HG03442 (cell line): ENCODE measurements at regions not wholly inside any gene's neighbourhood (a gene's known extent, or its start where the extent isn't known, plus 50 kb on each side); places are given as distances from the start of the nearest gene placed in this dataset.
A peak's percentile ranks its signal among the peaks of the same experiment; 100 is the strongest.
"Not testable (repeated sequence)": the region's sequence is repeated elsewhere in the genome, so short reads cannot be mapped to it uniquely, and the experiment has no call there.

Experiments used
- ATAC-seq: cut with Tn5 transposase; IDR thresholded peaks from one replicate; pipeline ENCODE4 v1.9.1; 2021; ENCODE audit warnings: mild to moderate bottlenecking, moderate library complexity; ENCODE audit not compliant: unreplicated experiment

GRCh38 chrX:5708251-5708650, 520.4 kb downstream of the NLGN4X start:
- ATAC-seq = no peak

- ATAC-seq = no peak
These were observed 525.8 kb downstream of the NLGN4X start for GRCh38 chrX:5702890-5703289.

- ATAC-seq = no peak
These were observed 532.7 kb downstream of the NLGN4X start for GRCh38 chrX:5695971-5696370.

DNA sequence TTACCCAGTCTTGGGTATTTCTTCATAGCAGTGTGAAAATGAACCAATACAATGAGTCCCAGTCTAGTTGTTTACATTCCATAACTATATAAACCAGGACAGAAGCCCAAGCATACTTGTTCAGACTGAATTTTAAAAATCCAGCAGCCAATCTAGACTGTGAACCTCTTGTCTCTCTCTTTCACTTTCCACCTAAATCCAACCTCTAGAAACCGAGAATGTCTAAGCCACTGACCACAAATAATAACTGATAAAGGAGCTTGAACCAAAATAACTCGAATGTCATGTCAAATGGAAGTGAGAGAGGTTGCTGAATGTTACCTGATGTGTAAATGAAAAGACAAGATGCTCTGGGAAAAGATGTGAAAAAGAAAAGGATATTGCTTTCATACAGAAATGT, 544.7 kb downstream of the NLGN4X start:
- no peak for ATAC-seq

DNA sequence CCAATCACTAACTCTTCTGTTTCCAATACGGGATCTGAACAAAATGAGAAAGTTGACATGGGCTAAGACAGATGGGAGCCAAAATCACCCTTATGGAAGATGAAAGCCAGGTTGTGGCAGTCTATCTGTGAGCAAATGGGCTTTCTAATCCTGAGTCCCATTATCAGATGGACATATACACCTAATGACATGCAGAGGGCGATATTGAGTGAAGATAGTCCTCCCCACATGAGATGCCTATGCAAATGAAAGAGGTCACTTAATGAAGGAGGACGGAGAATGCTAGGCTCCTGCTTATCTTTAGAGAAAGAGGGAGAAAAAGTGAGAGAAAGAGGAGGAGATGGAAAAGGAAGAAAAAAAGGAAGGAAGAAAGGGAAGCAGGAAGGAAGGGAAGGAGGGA, 547.5 kb downstream of the NLGN4X start:
- ATAC-seq = no peak

DNA sequence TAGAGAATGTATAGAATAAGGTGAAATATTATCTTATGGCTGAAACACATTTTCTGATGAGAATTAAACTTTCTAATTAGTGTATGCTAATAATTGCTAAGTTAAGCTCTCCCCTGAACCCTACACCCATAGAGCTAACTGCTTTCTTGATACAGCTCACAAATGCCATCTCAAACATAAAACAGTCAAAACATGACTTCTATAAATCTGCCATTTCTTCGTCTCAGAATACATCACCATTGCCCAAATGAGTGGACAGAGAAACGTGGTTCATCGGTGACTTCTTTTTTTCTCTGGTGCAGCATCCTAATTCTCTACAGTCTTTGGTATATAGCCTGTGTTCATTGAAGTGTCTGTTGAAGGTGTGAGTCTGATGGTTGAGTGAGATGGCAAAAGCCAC, 554.6 kb downstream of the NLGN4X start:
- no peak for ATAC-seq

DNA sequence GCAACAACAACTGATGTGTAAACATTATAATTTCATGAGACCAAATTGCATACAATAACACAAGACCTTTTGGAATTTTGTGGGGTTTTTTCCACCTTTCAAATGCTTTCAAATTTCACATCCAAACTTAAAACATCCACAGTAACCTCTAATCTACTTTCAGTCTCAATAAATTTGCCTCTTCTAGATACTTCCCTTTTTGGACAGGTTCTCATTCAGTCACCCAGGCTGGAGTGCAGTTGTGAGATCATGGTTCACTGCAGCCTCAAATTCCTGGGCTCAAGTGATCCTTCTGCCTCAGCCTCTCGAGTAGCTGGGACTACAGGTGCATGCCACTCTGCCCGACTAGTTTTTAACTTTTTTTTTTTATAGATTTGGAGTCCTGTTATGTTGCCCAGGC, 556.6 kb downstream of the NLGN4X start:
- no peak for ATAC-seq

- ATAC-seq = not testable (repeated sequence)
These were observed 562.0 kb downstream of the NLGN4X start for GRCh38 chrX:5666689-5667088.

- ATAC-seq = no peak
These were observed 572.1 kb downstream of the NLGN4X start for GRCh38 chrX:5656544-5656943.

DNA sequence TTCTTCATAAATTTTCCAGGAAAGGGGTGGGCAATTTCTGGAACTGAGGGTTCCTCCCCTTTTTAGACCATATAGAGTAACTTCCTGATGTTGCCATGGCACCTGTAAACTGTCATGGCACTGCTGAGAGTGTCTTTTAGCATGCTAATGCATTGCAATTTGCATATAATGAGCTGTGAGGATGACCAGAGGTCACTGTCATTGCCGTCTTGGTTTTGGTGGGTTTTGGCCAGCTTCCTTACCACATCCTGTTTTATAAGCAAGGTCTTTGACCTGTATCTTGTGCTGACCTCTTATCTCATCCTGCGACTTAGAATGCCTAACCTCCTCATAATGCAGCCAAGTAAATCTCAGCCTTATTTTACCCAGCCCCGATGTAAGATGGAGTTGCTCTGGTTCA, 577.8 kb downstream of the NLGN4X start:
- no peak for ATAC-seq

DNA sequence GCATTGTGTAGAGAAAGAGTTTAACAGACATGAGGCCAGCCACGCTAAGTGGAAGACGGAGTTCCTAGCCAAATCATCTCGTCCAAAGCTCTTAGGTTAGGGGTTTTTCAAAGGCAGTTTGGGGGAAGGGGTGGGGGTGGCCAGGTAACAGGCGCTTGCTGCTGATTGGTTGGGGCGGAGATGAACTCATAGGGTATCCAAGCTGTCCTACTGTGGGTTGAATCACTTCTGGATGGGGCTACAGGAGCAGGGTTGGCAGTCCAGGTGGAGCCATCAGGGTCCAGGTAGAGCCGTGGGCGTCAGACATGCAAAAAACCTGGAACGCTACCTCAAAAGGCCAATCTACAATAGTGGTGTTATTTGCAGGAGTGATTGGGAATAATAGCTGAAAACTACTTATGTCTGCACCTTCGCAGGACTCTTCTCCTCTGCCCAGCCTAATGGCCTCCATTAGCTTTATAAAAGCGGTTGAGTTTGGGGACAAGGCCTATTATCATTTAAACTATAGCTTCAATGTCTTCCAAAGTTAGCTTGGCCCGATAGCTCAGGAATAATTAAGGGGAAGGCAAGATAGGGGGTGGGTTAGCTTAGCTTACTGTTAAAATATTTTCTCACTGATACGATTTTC, 579.6 kb downstream of the NLGN4X start:
- ATAC-seq = no peak

DNA sequence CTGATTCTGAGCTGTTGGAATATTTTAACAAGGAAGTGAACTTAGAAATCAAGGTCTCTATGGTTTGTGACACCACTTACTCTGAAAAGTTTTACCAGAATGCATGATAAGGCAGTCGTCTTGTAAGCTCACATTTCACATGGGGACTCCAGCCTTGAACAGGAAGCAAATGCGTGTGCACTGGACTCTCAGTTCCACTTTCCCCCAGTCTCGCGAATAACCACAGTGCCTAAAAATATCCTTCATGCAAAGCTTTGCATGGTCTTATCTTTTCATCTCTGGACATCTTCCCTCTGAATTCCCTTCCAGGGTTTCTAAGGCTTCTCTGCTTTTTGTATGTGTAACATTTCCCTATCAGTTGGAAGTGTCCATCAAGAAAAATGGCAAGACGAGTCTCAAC, 581.8 kb downstream of the NLGN4X start:
- ATAC-seq = peak; percentile 98

- ATAC-seq = no peak
These were observed 583.9 kb downstream of the NLGN4X start for GRCh38 chrX:5644776-5645175.

DNA sequence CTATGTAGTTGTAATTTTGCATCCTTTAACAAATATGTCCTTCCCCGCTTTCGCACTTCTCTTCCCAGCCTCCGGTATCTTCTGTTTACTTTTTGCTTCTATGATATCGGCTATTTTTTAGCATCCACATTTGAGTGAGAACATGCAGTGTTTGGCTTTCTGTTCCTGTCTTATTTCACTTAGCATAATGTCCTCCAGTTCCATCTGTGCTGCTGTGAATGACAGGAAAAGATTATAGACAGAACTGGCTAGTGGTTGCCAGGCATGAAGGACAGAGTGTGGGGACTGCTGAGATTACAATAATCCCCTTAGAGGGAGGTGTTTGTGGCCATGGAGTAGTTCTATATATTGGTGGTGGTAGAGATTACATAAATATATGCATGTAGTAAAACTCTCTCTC, 588.6 kb downstream of the NLGN4X start:
- no peak for ATAC-seq

GRCh38 chrX:5638572-5638971, 590.1 kb downstream of the NLGN4X start:
- ATAC-seq = no peak

- ATAC-seq = no peak
These were observed 595.8 kb downstream of the NLGN4X start for GRCh38 chrX:5632887-5633286.

DNA sequence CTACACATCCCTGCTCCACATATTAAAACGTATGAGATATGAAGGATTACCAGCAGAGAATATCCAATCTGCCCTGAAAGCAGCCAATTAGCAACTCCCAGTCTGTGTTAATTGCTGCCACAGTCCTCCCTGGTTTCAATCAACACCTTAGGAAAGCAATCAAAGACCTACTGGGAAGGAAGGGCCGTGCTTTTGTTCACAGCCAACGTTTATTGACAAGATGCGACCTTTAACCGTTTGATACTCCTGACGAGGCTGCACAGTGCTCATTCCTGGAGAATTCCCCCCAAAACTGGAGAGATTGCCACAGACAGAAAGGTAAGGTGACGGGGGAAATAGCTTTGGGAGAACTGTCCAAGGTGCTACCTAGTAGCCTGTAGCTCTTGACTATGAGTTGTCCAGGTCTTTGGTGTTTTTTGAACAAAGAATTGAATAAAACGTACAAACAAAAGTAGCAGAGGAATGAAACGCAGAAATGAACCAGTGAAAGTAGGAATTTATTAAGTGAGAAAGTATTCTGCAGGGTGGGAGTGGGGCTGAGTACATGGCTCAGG, 596.5 kb downstream of the NLGN4X start:
- ATAC-seq = no peak

GRCh38 chrX:5617666-5618065, 611.0 kb downstream of the NLGN4X start:
- ATAC-seq = no peak

DNA sequence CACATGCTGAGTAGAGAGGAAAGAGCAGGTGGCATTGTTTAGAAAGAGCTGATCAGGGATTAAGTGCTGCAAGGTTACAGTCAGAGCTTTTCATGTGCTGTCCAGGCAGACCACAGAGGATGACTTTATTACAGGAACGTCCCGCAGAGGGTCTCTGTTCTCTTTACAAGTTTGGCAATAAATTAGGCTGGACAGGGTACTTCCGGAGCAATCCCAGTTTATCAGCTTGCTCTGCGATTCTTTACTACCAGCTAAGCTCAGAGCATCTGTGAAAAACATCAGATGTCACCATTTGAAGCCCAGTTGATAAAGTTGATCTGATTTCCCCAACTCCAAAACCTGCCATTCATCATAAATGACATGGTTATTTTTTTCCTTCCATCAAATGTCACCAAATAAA, 633.1 kb downstream of the NLGN4X start:
- no peak for ATAC-seq

- ATAC-seq = no peak
These were observed 641.9 kb downstream of the NLGN4X start for GRCh38 chrX:5586726-5587125.

- no peak for ATAC-seq
These were observed 653.3 kb downstream of the NLGN4X start for GRCh38 chrX:5575407-5575806.

GRCh38 chrX:5568934-5569333, 659.7 kb downstream of the NLGN4X start:
- no peak for ATAC-seq

DNA sequence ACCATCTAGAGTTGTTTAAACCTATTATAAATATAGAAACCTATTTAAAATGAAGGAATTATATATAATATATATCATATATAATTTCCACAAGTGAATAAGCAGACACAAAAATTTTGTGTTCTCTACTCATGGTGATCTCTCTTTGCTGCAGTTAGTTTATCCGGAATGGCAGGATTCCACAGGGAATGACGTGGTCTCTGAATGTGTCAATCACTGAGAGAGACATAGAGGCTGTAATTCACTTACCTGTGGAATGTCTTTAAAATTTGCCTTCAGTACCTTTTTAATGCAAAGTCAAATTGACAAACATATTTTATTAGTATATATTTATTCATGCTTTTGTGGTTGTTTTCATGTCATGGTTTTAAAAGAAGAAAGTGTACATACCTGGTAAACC, 669.3 kb downstream of the NLGN4X start:
- ATAC-seq = no peak
